Thyroid gland (tissue), 4 donors: ENCODE measurements at regions not wholly inside any gene's neighbourhood (a gene's known extent, or its start where the extent isn't known, plus 50 kb on each side); places are given as distances from the start of the nearest gene placed in this dataset.

Experiments
- CTCF ChIP-seq, 6 experiments: fragments of 200-600 bp in 3 of 6; fragments of 450-650 bp in 3 of 6; sonication (generic) in 3 of 6; IDR thresholded peaks; one replicate each; pipeline ENCODE4 v1.5.1; 2016 to 2019; ENCODE audit warnings: antibody characterized with exemption in 6 of 6, mild to moderate bottlenecking in 2 of 6, inconsistent platforms in 1 of 6, moderate library complexity in 1 of 6
- POLR2A ChIP-seq, 2 donors: fragments of 450-650 bp; IDR thresholded peaks; one replicate each; pipeline ENCODE4 v1.6.1; 2017; ENCODE audit warnings: antibody characterized with exemption in 2 of 2, mild to moderate bottlenecking in 2 of 2, moderate library complexity in 1 of 2

GRCh38 chr7:41069635-41070034, 633.3 kb downstream of the INHBA start:
- TF ChIP-seq CTCF (IDR thresholded peaks at IDR 0.05) (no peak), POLR2A (IDR thresholded peaks at IDR 0.05) (no peak)
